ENCODE measurements at regions not wholly inside any gene's neighbourhood (a gene's known extent, or its start where the extent isn't known, plus 50 kb on each side); places are given as distances from the start of the nearest gene placed in this dataset.
"Not testable (repeated sequence)": the region's sequence is repeated elsewhere in the genome, so short reads cannot be mapped to it uniquely, and the experiment has no call there.

DNA sequence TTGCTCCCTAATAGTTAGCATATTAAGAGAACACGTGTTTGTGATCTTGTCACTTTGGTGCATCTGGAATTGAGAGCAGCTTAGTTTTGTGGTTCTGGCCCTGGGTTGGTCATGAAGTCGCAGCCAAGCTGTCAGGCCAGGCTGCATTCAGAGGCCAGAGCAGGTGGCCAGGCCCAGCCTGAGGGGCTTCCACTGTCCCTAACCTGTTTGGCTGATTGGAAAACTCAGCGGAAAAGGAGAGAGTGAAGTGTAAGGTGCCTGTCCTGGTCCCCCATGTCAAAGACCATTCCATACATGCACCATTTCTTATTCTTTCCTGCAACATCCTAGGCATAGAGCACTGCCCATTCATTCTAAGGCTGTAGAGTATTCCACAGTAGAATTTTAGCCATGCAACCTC, 111.5 kb upstream of the IGLL5 start:
- no peak for DNase-seq (ENCODE audit: low spot score)

- DNase-seq (ENCODE audit: low spot score): no peak
These were observed 108.4 kb upstream of the IGLL5 start for GRCh38 chr22:22779213-22779612.

DNA sequence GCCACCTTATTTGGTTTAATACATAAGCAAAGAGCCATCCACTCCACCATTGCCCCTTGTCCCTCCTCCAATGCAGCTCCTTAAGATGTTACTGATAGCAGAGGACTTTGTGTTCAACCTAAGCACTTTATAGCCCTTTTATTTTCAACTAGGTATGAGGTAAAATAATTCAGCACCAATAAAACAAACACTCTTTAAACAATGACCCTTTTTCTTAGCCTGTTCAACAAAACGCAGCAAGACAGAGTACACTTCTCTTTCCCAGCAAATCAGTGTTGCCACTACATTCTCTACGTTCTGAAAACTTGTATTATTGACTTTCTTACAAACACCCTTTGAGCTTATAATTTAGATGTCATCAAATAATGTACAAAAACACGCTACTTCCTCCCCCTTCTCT, 104.0 kb upstream of the IGLL5 start:
- DNase-seq (ENCODE audit: low spot score): no peak

- no peak for DNase-seq (ENCODE audit: low spot score)
These were observed 103.2 kb upstream of the IGLL5 start for GRCh38 chr22:22784249-22785039.

- no peak for DNase-seq (ENCODE audit: low spot score)
These were observed 102.1 kb upstream of the IGLL5 start for GRCh38 chr22:22785316-22786065.

DNA sequence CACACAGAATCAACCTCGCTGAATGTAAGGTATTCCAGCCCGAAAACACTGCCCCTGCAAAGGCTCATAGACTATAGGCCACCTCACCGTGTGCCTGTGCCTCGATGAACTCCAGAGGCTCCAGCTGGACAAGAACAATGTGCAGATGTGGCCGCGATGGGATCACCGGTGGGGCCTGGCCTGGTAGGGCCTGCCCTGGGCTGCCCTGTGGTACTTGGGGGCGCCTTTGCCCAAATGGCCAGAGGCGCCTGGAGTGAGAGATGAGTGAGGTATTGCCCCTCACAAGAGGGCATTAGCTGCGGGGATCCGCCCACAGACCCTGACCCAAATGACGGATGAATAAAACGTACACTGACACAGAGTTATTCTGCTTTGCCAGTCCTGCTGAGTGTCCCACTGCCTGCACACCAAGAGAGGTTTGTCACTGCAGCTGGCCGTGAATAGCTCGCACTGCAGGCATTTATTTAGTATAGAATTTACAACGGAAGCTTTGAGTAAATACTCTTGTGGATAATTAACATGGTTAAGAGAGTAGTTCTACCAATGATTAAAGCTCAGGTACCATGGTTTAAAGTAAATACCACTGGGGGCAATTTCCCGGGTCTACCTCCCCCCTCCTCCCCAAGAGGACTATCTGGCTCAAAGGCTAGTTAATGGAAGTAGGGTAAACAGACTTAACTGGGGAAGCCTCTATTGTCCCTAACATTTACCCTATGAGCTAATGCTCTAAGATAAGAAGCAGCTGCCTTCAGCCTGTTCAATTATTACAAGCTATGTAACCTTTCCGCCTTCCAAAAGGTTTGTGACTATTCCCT, 101.1 kb upstream of the IGLL5 start:
- no peak for DNase-seq (ENCODE audit: low spot score)

DNA sequence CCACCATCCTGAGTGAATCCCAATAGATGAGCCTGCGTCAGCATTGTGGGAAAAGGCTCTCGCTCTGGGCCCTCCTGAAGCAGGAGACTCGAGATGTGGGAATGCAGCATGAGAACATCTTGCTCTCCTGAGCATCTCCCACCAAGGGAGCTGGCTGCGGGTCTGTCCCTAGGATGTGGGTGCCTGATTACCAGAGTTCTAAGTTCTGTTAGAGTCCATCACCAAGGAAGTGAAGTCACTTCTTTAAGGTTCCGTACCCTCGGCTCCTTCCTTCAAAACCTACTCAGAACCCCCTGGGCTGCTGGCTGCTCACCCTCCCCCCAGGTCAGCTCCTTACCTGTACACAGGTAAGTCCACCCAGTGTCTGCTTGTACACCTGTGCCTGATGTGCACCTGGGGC, 100.5 kb upstream of the IGLL5 start:
- no peak for DNase-seq (ENCODE audit: low spot score)

DNA sequence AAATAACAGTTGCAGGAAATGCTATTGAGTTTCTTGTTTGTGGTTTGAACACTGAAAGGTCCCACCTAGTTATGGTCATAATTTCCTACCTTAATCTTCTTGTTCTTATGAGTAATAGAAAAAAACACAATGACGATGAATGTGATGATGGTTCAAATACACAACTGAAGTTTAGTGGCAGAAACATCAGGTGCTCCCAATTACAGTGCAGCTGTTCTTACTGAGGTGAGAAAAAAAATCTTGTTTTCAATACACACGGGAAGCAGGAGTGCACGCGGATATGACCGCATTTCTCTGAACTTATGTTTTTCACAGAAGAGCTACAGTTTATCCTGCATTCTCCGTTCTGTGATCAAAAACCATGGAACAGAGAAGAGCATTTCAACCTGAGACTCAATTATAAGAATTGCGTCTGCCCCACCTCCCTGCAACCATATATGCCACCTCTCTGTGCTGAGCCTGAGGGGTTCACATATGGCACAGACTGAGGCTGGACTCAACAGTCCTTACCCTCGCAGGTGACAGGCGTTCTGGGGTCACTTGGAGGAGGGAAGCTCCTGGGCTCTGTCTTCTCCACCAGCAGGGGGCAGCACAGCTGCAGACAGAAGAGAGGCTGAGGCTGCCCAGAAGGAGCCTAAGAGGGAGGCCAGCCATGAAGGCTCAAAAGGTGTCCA, 99.7 kb upstream of the IGLL5 start:
- peak; percentile 30 for DNase-seq (ENCODE audit: low spot score)

GRCh38 chr22:22788460-22789037, 99.1 kb upstream of the IGLL5 start:
- no peak for DNase-seq (ENCODE audit: low spot score)

DNA sequence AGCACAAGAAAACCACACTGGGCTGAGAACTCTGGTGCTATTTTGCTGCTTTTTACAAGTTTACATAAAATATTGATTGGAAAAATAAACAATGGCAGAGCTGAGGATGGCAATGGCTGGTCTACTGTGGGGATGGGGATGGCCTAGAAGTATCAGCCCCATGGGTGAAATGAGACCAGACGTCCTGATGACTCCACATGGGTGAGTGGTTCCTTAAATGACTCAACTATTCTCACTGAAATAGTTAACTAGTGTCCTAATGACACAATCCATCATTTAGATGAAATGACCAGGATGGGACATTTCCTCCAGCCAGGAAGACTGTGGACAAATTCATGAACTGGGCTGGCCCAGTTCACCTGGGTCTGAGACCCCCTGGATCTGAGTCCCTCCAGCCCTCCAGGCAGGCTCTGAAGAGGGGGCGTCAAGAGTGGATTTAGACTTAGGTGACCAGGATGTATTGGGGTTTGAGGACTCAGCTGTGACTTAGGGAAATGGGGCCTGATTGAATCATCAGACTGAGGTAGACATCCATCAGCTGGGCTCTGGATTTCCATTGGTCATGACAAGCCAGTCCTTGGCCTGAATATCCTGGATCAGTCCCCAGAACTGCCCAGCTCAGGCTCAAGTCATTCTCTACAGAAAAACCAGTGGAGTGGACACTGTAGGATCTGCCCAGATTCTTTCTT, 98.2 kb upstream of the IGLL5 start:
- no peak for DNase-seq (ENCODE audit: low spot score)

GRCh38 chr22:22789922-22790845, 97.4 kb upstream of the IGLL5 start:
- no peak for DNase-seq (ENCODE audit: low spot score)

DNA sequence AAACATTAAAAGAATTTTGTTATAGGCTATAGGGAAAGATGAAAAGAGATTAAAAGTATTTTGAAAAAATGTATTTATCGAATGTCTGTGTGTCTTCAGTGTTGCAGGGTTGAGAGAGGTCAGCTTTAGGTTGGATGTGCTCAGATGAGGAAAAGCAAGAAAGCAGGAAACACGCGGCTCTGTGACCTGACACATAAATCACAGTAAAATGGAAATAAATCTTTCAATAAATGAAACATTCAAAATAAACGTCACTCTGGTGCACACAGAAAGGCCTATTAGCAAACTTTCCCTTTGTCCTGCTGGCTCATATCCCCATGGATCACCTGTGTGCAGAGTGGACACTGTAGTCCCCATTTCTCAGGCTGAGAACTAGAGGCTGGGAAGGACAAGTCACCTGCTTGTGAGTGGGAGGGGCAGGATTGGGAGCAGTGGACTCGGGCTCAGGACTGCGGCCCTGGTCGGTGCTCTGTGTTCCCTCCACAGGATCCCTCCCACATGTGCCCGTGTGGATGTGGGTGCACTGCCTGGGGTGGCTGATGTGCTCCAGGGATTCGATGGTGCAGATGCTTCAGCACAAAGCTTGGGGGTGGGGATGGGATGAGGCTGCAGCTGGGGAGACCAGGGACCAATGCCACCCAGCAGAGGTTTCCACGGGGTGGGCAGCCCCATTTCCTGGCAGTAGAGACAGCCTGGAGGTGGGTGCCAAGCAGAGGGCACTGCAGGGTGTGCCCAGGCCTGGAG, 96.0 kb upstream of the IGLL5 start:
- DNase-seq (ENCODE audit: low spot score): no peak

- not testable (repeated sequence) for DNase-seq (ENCODE audit: low spot score)
These were observed 95.3 kb upstream of the IGLL5 start for GRCh38 chr22:22792205-22792786.

- DNase-seq (ENCODE audit: low spot score): not testable (repeated sequence)
These were observed 92.0 kb upstream of the IGLL5 start for GRCh38 chr22:22795639-22796038.

DNA sequence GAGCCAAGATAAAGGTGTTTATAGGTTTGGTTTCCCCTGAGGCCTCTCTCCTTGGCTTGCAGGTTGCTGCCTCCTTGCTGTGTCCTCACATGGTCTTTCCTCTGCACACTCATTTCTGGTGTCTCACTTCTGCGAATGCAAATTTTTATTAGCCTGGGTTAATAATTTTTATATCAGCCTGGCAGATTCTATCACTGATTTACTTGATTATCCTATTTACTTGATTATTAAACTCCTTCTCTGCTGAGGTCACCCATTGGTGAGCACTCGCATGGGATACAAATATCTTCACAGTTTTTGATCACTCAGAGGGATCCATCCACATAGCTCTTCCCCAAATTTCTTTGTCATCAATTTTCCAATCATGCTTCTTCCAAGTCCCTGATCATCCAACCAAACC, 90.9 kb upstream of the IGLL5 start:
- no peak for DNase-seq (ENCODE audit: low spot score)

DNA sequence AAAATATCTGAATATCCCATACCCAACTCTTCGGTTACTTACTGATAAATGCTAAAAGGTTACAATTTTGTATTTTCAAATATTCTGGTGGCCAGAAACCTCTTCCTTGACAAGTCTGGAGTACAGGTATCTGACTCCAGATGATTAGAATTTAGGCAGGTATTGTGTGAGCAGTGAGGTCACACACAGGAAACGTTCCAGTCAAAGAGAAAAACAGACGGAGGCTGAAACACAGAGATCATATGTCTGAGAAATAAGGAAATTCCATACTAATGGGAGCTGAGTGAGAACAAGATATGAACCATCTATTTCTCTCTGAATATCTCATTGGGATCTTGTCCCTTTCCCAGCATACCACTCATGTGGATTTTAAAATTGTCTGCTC, 89.4 kb upstream of the IGLL5 start:
- no peak for DNase-seq (ENCODE audit: low spot score)

GRCh38 chr22:22798716-22799115, 88.9 kb upstream of the IGLL5 start:
- DNase-seq (ENCODE audit: low spot score): no peak

DNA sequence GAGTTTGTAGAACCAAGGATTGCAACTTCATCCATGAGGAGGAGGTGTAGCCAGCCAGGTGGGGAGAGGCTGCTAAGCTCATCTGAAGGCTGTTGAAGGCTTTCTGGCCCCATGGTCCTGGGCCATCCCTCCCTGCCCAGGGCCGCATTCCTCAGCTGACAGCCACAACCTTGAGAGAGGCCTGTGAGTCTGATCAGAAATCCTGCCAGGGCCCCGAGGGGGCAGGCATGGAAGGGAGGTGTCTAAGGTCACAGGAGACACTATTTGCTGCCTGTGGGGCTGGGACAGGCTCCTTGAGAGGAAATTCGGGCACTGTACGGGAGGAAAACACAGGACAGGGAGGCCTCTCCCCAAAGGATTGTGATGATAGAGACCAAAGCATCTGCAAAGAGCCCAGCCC, 88.1 kb upstream of the IGLL5 start:
- DNase-seq (ENCODE audit: low spot score): no peak

DNA sequence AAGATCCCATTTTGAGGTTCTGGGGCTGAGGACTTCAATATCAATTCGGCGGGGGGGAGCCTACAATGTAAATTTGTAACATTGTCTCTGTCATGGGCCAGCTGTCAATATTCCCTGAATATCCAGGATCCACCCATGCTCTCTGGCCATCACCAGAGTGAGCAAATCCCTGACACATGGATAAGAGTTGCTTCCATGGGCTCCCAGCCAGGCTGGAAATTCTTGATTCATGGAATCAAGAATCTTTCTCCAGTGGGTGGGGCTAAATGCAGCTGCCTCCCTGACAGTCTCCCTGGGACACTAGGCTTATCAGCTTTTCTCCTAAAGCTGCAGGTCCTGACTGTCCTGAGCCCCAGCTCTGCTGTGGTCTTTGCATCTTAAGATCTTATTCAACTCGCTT, 86.9 kb upstream of the IGLL5 start:
- no peak for DNase-seq (ENCODE audit: low spot score)

Data from SK-N-DZ (cell line).